ENCODE measurements at regions not wholly inside any gene's neighbourhood (a gene's known extent, or its start where the extent isn't known, plus 50 kb on each side); places are given as distances from the start of the nearest gene placed in this dataset.

- TF ChIP-seq CTCF (IDR thresholded peaks at IDR 0.05; ENCODE audit: poor library complexity) (no peak), EZH2 (IDR thresholded peaks at IDR 0.05; ENCODE audit: borderline replicate concordance) (no peak)
Measured at GRCh38 chr13:40468227-40468838, 198.1 kb downstream of the FOXO1 start.
